ENCODE measurements at regions not wholly inside any gene's neighbourhood (a gene's known extent, or its start where the extent isn't known, plus 50 kb on each side); places are given as distances from the start of the nearest gene placed in this dataset.

GRCh38 chr20:52722926-52723688, 249.1 kb upstream of the TSHZ2 start:
- no peaks in the 10 kb centered on the region for H3K79me2 ChIP-seq (ENCODE audit: control insufficient read depth, insufficient read depth, low read length)
- WGBS (ENCODE audit: insufficient coverage) = no CpG with 5 or more reads among the region's 4 CpGs
- H4K20me1 ChIP-seq (ENCODE audit: control insufficient read depth, insufficient read depth, low read length, poor library complexity, severe bottlenecking) = no peaks in the 10 kb centered on the region
- no peak overlapping the region for H3K4me3 ChIP-seq (ENCODE audit: control extremely low read depth in 1 of 5, extremely low read depth in 1 of 5, insufficient read depth in 1 of 5, low read depth in 2 of 5, low read length in 4 of 5)
- intact Hi-C loops (cut with micrococcal nuclease) = no loop called here
- no peak overlapping the region for H3K9ac ChIP-seq (ENCODE audit: low read length)
- ATAC-seq (ENCODE audit: low read depth) (no peak), DNase-seq (no peak)
- peaks cover 0 to 6% (median 0%) of the 10 kb centered on the region in 3 donors for H3K9me3 ChIP-seq (ENCODE audit: control extremely low read depth in 1 of 3, control insufficient read depth in 2 of 3, insufficient read depth in 1 of 3, low read length in 2 of 3)
- Mint-ChIP-seq H3K4me1 (no peaks in the 10 kb centered on the region), H3K4me3 (no peak overlapping the region), H3K9me3 (ENCODE audit: insufficient read depth) (no peaks in the 10 kb centered on the region), H3K27ac (no peak overlapping the region), H3K27me3 (no peaks in the 10 kb centered on the region)
- H3K4me1 ChIP-seq (ENCODE audit: control insufficient read depth in 2 of 2, insufficient read depth in 2 of 2, low read length in 2 of 2) = no peaks in the 10 kb centered on the region
- no peak overlapping the region for H3K4me2 ChIP-seq (replicated peaks; ENCODE audit: low read depth, low read length, poor library complexity, severe bottlenecking)
- H2AFZ ChIP-seq (ENCODE audit: insufficient read depth, low read depth, low read length, poor library complexity, severe bottlenecking) = no peak overlapping the region
- no peaks in the 10 kb centered on the region for H3K27me3 ChIP-seq (replicated peaks in 1 of 4; ENCODE audit: control extremely low read depth in 1 of 4, control insufficient read depth in 3 of 4, insufficient read depth in 4 of 4, low read length in 3 of 4)
- ChIA-PET CTCF (no interaction called here), POLR2A (no interaction called here)
- TF ChIP-seq EZH2 (IDR thresholded peaks at IDR 0.05; ENCODE audit: borderline replicate concordance, insufficient read depth, low read depth, low read length, poor library complexity, severe bottlenecking) (no peak), CTCF (IDR thresholded peaks at IDR 0.05) (no peak)
- H3K36me3 ChIP-seq (replicated peaks in 1 of 2; ENCODE audit: control extremely low read depth in 1 of 2, control insufficient read depth in 1 of 2, extremely low read depth in 1 of 2, insufficient read depth in 2 of 2, low read length in 1 of 2) = no peaks in the 10 kb centered on the region
- H3K27ac ChIP-seq (ENCODE audit: low read length in 2 of 2) = no peak overlapping the region

- WGBS (ENCODE audit: insufficient coverage) = no CpG with 5 or more reads among the region's 1 CpG
Observed at GRCh38 chr20:52708137-52708536, 264.0 kb upstream of the TSHZ2 start.

More at GRCh38 chr20:52708137-52708536, 264.0 kb upstream of the TSHZ2 start:
- ATAC-seq (ENCODE audit: low read depth) (no peak), DNase-seq (no peak)
- H4K20me1 ChIP-seq (ENCODE audit: control insufficient read depth, insufficient read depth, low read length, poor library complexity, severe bottlenecking) = no peaks in the 10 kb centered on the region
- no peaks in the 10 kb centered on the region for H3K4me1 Mint-ChIP-seq
- H3K4me3 ChIP-seq (ENCODE audit: control extremely low read depth in 1 of 5, extremely low read depth in 1 of 5, insufficient read depth in 1 of 5, low read depth in 2 of 5, low read length in 4 of 5) = no peak overlapping the region
- H3K79me2 ChIP-seq (ENCODE audit: control insufficient read depth, insufficient read depth, low read length) = no peaks in the 10 kb centered on the region
- no peaks in the 10 kb centered on the region for H3K27me3 Mint-ChIP-seq
- intact Hi-C loops (cut with micrococcal nuclease) = no loop called here
- no peak overlapping the region for H3K4me3 Mint-ChIP-seq
- no peak overlapping the region for H2AFZ ChIP-seq (ENCODE audit: insufficient read depth, low read depth, low read length, poor library complexity, severe bottlenecking)
- ChIA-PET POLR2A (no interaction called here), CTCF (no interaction called here)
- no peaks in the 10 kb centered on the region for H3K9me3 ChIP-seq (ENCODE audit: control extremely low read depth in 1 of 3, control insufficient read depth in 2 of 3, insufficient read depth in 1 of 3, low read length in 2 of 3)
- H3K4me2 ChIP-seq (replicated peaks; ENCODE audit: low read depth, low read length, poor library complexity, severe bottlenecking) = no peak overlapping the region
- peaks cover 5% of the 10 kb centered on the region for H3K9me3 Mint-ChIP-seq (ENCODE audit: insufficient read depth)
- H3K27ac ChIP-seq (ENCODE audit: low read length in 2 of 2) = no peak overlapping the region
- no peaks in the 10 kb centered on the region for H3K36me3 ChIP-seq (replicated peaks in 1 of 2; ENCODE audit: control extremely low read depth in 1 of 2, control insufficient read depth in 1 of 2, extremely low read depth in 1 of 2, insufficient read depth in 2 of 2, low read length in 1 of 2)
- no peak overlapping the region for H3K27ac Mint-ChIP-seq
- no peak overlapping the region for H3K9ac ChIP-seq (ENCODE audit: low read length)
- H3K27me3 ChIP-seq (replicated peaks in 1 of 4; ENCODE audit: control extremely low read depth in 1 of 4, control insufficient read depth in 3 of 4, insufficient read depth in 4 of 4, low read length in 3 of 4) = no peaks in the 10 kb centered on the region
- TF ChIP-seq EZH2 (IDR thresholded peaks at IDR 0.05; ENCODE audit: borderline replicate concordance, insufficient read depth, low read depth, low read length, poor library complexity, severe bottlenecking) (no peak), CTCF (IDR thresholded peaks at IDR 0.05) (no peak)
- no peaks in the 10 kb centered on the region for H3K4me1 ChIP-seq (ENCODE audit: control insufficient read depth in 2 of 2, insufficient read depth in 2 of 2, low read length in 2 of 2)
